Fibroblast of lung (primary cell): ENCODE measurements at regions not wholly inside any gene's neighbourhood (a gene's known extent, or its start where the extent isn't known, plus 50 kb on each side); places are given as distances from the start of the nearest gene placed in this dataset.

Source experiments
- EZH2 ChIP-seq: IDR thresholded peaks from 2 replicates; pipeline ENCODE4 v1.5.1; 2012; ENCODE audit warnings: low read length, control low read depth, mild to moderate bottlenecking; ENCODE audit errors: missing control alignments
- TF ChIP-seq, protein P1 (sequence below), 2 donors: IDR thresholded peaks in 1 of 2; conservative IDR thresholded peaks in 1 of 2; 1 replicate in 1 of 2; 2 replicates in 1 of 2; pipeline ENCODE4 v1.5.1; 2011 to 2012; ENCODE audit warnings: low read length in 2 of 2, control low read depth in 1 of 2, inconsistent platforms in 1 of 2, low read depth in 1 of 2, mild to moderate bottlenecking in 1 of 2

GRCh38 chr17:5669191-5669590, 84.9 kb upstream of the NLRP1 start:
- TF ChIP-seq, protein P1, sequence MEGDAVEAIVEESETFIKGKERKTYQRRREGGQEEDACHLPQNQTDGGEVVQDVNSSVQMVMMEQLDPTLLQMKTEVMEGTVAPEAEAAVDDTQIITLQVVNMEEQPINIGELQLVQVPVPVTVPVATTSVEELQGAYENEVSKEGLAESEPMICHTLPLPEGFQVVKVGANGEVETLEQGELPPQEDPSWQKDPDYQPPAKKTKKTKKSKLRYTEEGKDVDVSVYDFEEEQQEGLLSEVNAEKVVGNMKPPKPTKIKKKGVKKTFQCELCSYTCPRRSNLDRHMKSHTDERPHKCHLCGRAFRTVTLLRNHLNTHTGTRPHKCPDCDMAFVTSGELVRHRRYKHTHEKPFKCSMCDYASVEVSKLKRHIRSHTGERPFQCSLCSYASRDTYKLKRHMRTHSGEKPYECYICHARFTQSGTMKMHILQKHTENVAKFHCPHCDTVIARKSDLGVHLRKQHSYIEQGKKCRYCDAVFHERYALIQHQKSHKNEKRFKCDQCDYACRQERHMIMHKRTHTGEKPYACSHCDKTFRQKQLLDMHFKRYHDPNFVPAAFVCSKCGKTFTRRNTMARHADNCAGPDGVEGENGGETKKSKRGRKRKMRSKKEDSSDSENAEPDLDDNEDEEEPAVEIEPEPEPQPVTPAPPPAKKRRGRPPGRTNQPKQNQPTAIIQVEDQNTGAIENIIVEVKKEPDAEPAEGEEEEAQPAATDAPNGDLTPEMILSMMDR (conservative IDR thresholded peaks at IDR 0.05 in 1 of 2, IDR thresholded peaks at IDR 0.05 in 1 of 2; ENCODE audit: low read depth in 1 of 2, low read length in 2 of 2): no peak
- TF ChIP-seq EZH2: no peak
